H1 (cell line): ENCODE measurements at regions not wholly inside any gene's neighbourhood (a gene's known extent, or its start where the extent isn't known, plus 50 kb on each side); places are given as distances from the start of the nearest gene placed in this dataset.

Experiments
- CTCF ChIP-seq, 3 experiments: IDR thresholded peaks; 1 replicate in 2 of 3; 2 replicates in 1 of 3; pipeline versions ENCODE4 v1.5.1 to v1.6.1; 2011; ENCODE audit warnings: low read length in 3 of 3, mild to moderate bottlenecking in 3 of 3, inconsistent platforms in 2 of 3, low read depth in 1 of 3, moderate library complexity in 1 of 3; ENCODE audit not compliant: insufficient read depth in 1 of 3; ENCODE audit errors: control extremely low read depth in 1 of 3
- JUN ChIP-seq: IDR thresholded peaks from 2 replicates; pipeline ENCODE4 v1.6.1; 2011; ENCODE audit warnings: low read depth, mild to moderate bottlenecking, improper control_type of control experiment, low read length
- RAD21 ChIP-seq, 2 experiments: IDR thresholded peaks in 1 of 2; conservative IDR thresholded peaks in 1 of 2; 2 replicates each; pipeline ENCODE4 v1.6.1; 2011; ENCODE audit warnings: low read depth in 2 of 2, low read length in 2 of 2, improper control_type of control experiment in 1 of 2, inconsistent platforms in 1 of 2, mild to moderate bottlenecking in 1 of 2, moderate library complexity in 1 of 2

GRCh38 chr20:51089840-51090239 is 66.9 kb upstream of the KCNG1 start:
- no peak for TF ChIP-seq RAD21 (IDR thresholded peaks at IDR 0.05 in 1 of 2, conservative IDR thresholded peaks at IDR 0.05 in 1 of 2; ENCODE audit: low read depth in 2 of 2, low read length in 2 of 2)
- TF ChIP-seq JUN = no peak
- TF ChIP-seq CTCF (IDR thresholded peaks at IDR 0.05; ENCODE audit: control extremely low read depth in 1 of 3, insufficient read depth in 1 of 3, low read depth in 1 of 3, low read length in 3 of 3) = no peak
